ENCODE measurements at regions not wholly inside any gene's neighbourhood (a gene's known extent, or its start where the extent isn't known, plus 50 kb on each side); places are given as distances from the start of the nearest gene placed in this dataset.

DNA sequence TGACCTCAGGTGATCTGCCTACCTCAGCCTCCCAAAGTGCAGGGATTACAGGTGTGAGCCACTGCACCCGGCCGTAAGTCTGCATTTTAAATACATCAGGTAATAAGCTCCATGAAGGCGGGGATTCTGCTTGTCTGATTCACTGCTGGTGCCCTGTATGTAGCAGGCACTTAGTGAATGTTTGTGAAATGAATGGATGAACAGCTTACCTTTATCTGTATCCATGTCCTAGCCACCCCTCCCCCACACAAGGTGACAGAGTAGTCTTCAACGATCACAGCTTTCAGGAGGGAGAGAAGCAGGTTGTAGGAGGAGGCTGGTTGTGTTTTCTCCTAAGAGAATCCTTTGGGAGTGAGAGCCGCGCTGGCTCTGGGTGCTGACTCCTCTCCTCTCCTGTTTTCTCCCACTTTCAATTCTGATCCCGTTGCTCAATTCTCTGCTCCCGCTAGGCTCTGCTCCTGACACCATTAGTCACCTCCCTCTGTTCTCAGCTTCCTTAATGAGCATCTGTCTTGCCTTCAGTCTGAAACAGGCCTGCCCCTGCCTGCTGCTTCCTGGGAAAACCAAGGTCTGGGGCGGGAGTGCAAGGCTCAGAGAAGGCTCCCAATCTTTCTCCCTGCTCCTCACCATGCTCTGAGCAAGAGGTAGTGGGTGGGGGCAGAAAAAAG lies 88.8 kb upstream of the CTNNA1 start:
- TF ChIP-seq, protein P1, sequence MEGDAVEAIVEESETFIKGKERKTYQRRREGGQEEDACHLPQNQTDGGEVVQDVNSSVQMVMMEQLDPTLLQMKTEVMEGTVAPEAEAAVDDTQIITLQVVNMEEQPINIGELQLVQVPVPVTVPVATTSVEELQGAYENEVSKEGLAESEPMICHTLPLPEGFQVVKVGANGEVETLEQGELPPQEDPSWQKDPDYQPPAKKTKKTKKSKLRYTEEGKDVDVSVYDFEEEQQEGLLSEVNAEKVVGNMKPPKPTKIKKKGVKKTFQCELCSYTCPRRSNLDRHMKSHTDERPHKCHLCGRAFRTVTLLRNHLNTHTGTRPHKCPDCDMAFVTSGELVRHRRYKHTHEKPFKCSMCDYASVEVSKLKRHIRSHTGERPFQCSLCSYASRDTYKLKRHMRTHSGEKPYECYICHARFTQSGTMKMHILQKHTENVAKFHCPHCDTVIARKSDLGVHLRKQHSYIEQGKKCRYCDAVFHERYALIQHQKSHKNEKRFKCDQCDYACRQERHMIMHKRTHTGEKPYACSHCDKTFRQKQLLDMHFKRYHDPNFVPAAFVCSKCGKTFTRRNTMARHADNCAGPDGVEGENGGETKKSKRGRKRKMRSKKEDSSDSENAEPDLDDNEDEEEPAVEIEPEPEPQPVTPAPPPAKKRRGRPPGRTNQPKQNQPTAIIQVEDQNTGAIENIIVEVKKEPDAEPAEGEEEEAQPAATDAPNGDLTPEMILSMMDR (IDR thresholded peaks at IDR 0.05; ENCODE audit: extremely low read depth, missing control alignments): no peak
- DNase-seq (ENCODE audit: low spot score): no peak

DNA sequence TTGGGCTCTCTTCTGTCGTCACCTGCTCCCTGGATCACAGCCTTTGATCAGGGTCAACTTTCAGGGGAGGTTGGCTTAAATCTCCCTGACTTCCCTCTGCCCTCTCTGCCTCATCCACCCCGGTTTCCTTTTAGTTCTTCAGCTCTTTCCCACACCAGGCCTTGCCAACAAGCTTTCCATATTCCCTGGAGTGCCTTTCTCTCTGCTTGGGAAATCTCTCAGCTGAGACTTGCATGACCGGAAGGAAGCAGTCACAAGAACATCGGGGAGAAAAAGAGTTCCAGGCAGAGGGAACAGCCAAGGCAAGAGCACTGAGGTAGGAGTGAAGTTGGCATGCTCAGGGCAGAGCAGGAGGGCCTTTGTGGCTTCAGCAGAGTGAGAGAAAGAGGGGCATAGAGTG lies 88.4 kb upstream of the HSPA9 start:
- TF ChIP-seq, protein P1 (IDR thresholded peaks at IDR 0.05; ENCODE audit: extremely low read depth, missing control alignments): no peak
- DNase-seq (ENCODE audit: low spot score): no peak

- no peak for DNase-seq (ENCODE audit: low spot score)
- TF ChIP-seq, protein P1 (IDR thresholded peaks at IDR 0.05; ENCODE audit: extremely low read depth, missing control alignments): no peak
These were observed 87.8 kb upstream of the HSPA9 start for GRCh38 chr5:138663009-138663408.

DNA sequence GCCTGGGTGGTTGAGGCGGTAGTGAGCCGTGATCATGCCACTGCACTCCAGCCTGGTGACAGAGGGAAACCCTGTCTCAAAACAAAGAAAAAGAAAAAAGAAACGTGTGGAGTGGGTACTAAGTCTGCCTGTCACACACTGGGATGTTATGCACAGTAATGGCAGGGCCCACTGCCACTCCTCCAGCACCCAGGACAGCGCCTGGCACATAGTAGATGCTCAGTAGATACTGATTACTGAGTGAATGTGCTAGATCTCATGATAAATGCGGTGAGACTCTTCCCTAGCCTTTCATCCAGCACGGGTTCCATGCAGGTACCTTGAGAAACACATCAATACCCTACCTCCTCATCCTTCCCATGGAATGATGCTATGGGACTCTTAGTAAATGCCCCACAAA lies 87.4 kb upstream of the HSPA9 start:
- DNase-seq (ENCODE audit: low spot score): no peak
- TF ChIP-seq, protein P1 (IDR thresholded peaks at IDR 0.05; ENCODE audit: extremely low read depth, missing control alignments): no peak

DNA sequence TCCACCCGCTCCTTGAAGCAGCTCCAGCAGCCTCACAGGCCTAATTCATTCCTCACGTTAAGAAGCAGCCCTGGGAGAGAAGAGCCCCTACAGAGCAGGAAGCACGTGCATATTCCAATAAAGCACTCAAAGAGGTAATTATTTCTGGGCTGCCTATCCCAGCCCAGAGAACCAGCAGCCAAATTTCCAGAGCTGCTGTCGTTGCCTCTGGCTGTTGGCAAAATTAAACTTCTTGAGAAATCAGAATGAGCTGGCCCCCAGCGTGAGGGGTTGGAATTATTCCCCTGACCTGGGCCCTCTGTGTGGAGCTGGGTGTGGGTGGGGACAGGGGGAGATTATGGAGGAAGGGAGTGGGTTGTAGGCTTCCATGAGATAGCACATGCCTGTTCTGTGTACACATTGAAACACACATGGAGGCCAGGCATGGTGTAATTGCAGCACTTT lies 86.8 kb upstream of the HSPA9 start:
- TF ChIP-seq, protein P1 (IDR thresholded peaks at IDR 0.05; ENCODE audit: extremely low read depth, missing control alignments): no peak
- no peak for DNase-seq (ENCODE audit: low spot score)

DNA sequence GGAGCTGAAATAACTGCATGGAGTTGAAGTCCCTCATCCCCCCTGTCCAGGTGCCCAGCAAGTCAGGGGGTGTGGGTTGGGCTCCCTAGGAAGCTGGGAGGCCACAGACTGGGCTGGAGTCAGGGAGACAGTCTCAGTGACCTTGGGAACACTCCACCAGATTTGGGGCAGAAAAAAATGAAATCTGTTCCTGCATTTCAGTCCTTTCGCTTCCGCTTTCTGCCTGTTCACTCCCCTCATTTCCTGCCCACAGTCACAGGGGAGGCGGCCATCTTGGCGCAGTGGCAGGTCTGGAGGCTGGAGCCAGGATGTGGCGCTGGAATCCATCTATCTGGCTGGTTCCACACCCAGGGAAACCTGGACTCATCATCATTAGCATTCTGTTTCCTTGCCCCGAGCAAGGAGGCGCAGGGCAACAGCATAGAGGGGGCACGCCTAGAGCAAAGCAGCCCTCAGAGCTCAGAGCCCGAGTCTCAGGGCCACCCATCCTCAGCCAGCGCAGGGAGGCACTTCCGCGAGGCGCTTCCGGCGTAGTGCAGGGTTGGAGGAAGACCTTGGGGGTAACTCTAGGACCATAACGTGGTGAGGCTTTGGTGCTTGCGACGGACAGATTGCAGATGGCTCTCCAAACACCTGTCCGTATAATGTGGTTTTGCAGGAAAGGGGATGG lies 86.2 kb upstream of the HSPA9 start:
- TF ChIP-seq, protein P1 (IDR thresholded peaks at IDR 0.05; ENCODE audit: extremely low read depth, missing control alignments): no peak
- DNase-seq (ENCODE audit: low spot score): no peak

DNA sequence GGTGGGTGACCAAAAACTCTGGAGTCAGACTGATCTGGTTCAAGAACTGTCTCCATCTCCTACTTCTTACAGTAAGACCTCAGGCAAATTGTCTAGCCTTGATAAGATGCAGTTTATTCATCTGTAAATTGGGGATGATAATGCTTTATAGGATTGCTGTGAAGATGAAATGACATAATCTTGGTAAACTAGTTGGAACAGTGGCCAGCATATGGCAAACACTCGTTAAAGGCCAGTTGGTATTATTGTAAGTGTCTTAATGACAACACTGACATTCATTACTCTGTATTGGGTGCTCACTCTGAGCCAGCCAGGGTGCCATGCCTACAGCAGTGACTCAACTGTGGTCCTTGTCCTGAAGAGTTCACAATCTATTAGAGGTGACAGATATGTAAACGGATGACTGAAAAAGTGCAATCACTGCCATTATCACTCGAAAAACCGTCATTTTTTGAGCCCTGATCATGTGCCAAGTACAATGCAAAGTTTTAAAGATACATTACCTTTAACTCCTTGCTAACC lies 84.9 kb upstream of the HSPA9 start:
- no peak for DNase-seq (ENCODE audit: low spot score)
- TF ChIP-seq, protein P1 (IDR thresholded peaks at IDR 0.05; ENCODE audit: extremely low read depth, missing control alignments): no peak
